NCI-H2196 treated with DMSO at 0.1 percent for 48 hours (cell line): ENCODE measurements at regions not wholly inside any gene's neighbourhood (a gene's known extent, or its start where the extent isn't known, plus 50 kb on each side); places are given as distances from the start of the nearest gene placed in this dataset.

Source experiments
- DNase-seq: peaks from one replicate; lab custom pipeline; 2025; ENCODE audit not compliant: unreplicated experiment; lab: John Stamatoyannopoulos, UW

DNA sequence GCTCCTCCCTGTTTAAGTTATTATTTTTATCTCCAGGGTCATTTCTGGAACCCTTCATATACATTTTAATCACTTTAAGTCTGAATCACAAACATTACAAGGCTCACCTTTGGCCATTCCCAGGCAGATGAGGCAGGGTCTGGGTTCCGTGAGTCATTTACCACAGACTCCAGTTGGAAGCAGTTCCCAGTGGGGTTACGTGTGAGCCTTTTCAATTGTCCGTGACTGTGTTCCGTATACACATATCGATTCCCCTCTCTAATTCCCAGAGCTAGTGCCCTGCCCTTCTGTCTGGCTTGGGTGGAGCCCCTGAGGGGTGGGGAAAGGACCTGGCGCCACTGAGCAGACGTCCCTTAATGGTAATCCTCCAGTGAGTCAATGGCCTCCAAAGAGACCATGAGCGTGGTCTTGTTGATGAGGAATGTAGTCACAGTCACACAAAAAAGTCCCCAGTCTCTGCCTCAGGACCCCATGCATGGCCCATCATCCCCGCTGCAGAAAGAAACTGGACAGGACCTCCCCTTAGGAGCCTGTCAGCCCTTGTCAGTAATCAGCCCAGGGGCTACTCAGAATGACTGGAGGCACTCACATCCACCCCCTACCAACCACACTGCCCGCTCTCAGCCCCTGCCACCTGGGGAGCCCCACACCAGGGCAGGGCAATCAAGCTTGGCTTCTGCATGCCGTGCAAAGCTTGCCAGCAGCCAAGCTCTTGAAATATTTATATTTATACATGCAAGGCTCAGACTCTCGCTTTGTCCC is 144.4 kb downstream of the ZIC5 start:
- DNase-seq, result no peak

DNA sequence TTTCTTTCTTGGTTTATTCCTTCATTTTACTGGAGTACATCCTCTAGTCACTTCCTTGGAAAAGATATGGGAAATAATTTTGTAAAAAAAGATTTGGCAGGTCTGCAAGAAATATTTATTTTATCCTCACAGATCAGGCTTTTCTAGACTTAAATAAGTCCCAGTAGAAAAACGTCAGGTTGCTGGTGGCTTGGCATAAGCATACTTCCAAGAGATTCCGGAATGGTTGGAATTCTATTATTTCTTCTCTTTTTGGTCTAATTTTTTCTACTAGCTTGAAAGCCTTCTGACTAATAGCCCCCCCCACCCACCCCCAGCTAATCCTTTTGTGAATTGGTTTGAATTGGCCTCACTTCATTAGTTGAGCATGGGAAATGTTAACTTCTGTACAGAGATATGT is 147.6 kb downstream of the ZIC5 start:
- DNase-seq, result no peak

DNA sequence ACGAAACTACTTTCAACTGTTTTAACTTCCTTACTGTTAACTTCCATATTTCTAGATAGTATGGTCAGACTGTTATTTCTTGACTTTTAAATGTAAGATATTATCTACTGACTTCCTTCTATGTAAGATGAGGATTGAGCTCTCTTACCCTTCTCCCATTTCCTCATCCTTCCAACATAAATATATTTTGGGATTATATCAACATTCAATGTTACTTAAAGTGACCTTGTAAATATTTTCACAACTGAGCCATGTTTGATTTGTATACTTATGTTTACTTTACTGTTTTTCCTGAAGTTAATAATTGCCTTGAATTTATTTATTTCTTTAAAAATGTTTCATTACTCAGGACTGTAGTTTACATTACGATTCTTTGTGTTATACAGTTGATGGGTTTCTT is 148.7 kb downstream of the ZIC5 start:
- no peak for DNase-seq

DNA sequence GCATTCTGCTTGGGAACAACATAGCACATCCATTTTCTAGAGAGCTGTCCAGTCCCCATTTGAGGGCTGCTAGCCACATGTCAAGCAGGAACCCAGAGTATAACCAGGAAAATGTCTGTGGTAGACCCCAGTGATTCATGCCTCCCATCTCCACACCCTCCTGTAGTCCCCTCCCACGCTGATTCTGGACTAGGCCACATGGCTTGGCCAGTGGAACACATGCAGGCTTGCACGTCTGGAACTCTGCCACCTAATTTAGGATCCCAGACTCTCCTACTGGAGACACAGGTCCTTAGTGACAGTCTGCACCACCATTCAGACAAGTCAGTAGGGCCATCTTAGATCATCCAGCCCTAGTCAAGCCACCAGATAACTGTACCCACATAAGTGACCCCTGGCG is 149.8 kb downstream of the ZIC5 start:
- no peak for DNase-seq

DNA sequence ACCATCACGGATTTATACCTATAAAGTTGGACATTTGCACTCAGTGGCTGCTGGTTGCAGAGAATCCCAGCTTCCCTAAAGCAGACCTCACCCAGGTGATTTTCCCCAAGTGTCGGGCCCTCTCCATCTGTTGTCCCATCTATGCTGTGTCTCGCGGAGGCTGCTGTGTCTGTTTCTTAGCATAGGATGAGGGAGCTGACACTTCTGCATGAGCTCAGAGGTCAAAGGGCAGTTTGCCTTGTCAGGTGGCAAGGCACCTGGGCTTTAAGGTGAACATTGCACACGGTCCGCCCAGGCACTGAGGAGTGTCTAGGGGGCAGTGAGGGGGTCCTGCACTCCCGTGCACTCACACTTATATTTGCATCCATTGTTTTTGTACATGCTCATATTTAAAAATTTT is 151.6 kb downstream of the ZIC5 start:
- DNase-seq, result no peak

DNA sequence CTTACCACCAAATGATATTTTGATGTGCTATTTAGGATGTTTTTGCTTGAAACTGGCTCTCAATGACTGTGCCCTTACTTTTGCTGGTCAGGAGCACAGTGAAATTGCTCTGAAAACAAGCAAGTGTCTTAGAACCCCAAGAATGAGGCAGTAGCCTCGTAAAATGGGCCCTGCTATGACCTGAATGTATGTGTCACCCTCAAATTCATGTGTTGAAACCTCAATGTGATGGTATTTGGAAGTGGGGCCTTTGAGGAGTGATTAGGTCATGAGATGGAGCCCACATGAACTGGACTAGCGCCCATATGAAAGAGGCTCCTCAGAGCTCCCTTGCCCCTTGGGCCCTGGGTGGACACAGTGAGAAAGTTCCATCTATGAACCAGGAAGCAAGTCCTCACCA is 155.2 kb downstream of the ZIC5 start:
- no peak for DNase-seq

DNA sequence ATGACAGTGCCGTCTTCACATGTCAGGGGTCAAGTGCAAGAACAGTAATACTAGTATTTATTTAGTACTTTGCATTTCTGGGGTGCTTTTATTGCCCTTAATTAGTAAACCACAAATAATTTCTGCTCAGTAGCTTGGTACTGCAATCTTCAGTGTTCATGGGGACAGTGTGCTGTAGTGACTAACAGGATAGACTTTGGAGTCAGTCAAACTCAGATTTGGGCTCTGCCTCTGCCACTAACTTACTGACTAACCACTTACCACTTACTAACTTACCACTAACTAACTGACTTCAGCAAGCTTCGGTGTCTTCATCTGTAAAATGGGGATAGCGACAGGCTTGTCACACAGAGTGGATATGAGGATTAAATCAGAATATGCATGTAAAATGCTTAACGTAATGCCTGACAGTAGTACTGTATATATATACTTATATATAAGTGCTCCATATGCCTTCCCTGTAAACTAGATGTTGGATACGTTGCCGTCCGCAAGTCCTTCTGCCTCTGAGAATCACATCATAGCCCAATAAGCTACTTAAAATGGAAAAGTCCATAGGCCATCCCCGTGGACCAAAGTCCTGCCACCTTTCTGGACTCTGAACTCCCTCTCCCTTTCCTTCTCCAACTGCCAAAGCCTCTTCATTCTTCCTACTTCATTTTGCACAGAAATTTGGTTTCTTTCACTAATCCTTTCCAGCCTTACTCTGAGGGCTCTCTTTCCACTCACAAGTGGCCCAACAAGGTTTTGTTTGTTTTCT is 158.1 kb downstream of the ZIC5 start:
- no peak for DNase-seq

DNA sequence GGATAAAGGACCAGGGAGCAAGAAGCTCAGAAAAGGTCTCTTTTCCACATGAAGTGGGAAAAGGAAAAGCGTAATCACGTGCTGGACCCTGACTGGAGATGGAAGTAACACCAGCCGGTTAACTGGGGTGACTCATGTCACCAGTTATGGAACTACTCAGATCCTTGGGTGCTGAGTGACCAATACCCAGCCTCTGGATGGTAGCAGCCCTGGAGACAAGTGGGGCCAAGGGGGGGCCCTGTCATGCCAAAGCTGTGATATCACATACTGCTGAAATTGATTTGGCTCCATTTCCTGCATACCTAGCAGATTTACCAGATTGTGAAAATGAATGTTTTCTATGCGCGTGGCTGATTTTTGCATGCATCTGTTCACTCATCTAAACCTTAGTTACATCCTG is 158.9 kb downstream of the ZIC5 start:
- no peak for DNase-seq

DNA sequence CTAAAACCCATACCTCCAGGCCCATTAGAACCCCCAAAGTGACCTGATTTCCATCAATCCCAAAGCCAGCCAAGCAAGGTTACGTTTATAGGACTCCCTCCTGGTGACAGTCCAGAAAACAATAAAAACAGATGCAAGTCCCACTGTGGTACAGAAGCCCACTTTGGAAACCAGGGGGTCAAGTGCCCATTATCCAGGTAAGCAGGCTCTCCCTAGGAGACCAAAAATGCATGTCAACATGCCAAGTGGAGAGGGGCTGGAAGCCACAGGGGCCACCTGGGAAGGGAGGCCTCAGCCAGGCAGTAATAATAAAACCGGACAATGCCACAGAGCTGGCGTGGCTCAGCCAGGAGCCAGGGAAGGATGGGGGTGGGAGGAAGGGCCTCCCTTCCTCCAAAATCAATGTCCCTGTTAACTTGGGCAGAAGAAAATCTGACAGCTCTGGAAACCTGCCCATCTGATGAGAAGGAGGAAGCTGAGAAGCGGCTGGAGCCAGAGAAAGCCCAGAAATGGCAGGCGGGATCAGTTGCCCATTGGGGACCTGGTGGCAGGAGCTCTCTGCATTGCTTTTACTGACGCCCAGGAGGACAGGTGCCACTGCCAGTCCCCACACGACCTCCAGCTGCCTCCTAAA is 160.4 kb downstream of the ZIC5 start:
- no peak for DNase-seq

DNA sequence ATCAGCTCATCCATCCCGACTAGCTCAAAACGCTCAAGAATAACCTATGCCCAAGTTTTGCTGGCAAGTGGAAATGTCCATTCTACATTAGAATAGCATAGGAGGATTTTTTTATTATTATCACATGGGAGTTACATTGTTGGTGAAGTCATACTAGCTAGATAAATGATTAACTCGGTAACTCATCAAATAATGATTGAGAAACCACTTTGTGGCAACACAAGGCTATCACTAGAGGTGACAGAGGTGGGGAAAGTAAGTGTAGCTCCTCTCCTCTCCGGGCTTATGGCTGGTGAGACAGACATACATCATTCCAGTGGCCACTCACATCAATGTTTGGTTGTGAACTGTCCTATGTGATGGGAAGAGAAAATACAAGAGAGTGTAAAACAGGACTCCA is 161.6 kb downstream of the ZIC5 start:
- no peak for DNase-seq

DNA sequence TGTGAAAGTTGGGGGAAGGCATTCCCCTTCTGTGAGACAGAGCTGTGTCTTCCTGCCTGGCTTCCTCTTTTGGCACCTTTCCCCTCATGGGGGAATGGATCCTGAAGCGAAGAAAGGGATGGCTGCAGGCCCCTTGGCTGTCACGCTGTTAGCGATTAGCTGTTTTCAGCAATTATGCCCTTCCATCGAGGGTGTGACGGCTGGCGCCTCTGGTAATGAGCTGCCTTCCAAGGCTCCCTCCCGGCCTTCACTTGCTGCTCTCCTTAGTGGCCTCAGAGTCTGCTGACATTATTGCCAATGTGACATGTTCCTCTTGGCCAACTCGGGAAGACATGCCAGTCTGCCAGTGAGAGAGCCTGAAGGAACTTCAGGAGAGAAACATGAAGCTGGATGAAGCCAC is 162.1 kb downstream of the ZIC5 start:
- no peak for DNase-seq

DNA sequence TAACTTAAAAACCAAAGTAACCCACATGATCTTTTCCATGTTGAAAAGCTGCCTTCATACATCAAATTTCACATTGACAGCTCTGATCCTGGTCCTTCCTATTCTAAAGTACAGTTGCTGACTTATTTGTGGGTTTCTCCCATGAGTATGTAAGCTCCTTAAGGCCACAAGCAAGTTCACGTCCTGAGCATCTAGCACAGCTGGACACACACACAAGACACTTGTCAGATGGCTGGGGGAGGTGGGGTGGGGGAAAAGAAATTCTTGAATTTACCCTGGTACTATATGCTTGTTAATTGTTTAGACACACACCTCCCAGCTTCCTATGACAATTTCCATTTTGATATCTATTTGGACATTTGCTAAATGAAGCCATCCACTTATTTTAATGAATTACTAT is 162.8 kb downstream of the ZIC5 start:
- no peak for DNase-seq

DNA sequence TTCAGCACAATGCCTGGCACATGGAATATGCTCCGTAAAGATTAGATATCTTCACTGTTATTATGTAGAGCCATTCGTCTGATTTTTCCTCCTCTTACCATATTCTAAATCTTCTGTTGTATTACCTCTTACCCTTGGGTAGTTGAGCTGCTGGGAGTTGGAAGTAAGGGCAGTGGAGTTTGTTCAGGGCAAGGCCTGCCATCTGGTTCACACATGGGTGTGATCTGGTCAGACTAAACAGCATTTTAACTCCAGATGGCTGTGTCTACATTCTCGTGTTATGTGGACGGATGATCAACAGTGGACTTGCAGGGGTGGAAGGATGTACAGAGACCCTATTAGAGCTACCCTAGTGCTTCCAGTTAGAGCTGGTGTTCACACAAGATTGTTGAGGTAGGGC is 164.9 kb downstream of the ZIC5 start:
- DNase-seq, result no peak

DNA sequence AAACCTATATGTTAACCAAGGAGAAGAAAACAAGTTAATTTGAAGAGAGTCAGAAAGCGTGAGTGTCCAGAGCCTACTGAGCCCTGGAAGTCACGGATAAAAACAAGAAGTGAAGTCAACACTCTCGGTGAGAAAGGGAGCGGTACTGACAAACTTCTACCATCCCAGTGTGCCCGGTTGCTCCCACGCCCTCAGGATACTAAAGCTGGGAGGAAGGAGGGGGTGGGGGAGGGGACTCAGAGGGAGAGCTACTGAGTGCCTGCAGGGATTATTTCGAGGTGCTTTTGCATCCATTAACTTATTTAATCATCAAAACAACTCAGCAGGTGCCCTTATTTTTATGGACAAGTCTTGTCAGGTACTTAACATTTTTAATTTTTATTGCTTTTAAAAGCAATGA is 166.2 kb downstream of the ZIC5 start:
- no peak for DNase-seq

DNA sequence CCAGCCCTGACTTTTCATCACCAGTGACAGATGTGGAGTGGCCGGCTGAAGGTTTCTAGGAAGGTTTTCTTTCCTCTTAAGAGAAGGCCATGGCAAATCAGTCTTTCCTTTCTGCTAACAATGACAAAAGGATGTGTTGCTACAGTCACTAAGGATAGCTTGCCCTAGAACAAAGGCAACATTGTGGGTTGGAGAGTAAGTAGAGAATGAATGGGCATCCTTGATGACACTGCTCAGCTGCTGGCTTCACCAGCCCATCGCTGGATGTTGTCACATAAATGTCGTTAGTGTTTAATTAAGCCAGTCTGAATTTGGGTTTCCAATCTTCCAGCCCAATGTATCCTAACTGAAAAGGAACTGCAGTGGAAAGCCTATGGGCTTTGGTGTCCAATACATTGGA is 168.4 kb downstream of the ZIC5 start:
- DNase-seq, result no peak

DNA sequence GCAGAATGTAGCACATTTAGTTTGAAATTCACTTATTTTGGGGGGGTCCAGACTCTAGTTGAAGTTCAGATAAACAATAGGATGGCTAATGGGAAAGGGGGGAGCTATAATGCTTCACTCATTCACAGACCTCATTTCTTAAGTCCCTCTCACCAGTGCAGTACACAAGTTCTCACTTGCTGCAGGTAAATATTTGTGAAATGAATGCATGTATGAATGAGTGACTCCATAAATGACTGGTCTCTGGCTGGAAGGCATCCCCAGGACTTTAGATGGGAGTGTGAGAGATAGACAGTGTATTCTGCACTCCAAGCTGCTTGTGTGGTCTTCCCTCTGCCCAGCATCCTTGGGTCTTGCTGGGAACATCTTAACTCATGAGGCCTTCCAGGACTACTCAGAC is 169.2 kb downstream of the ZIC5 start:
- no peak for DNase-seq

DNA sequence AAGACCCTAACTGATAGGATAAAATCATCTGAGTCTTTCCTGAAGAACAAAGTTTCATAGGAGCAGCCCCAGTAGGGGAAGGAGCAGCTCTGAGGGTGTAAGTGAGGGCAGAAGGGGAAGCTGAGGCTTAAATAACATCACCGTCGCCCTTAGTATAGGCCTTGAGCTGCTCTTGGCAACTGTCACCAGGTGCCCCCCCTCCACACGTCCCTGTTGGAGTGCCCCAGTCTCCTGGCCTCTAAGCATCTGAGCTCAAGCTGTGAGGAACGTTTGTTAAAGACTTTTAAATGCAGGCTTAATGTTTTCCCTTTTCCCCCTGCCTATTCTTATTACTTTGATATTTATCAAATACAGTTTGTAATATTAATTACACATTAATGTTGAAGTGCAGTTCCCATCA is 170.6 kb downstream of the ZIC5 start:
- DNase-seq, result no peak

DNA sequence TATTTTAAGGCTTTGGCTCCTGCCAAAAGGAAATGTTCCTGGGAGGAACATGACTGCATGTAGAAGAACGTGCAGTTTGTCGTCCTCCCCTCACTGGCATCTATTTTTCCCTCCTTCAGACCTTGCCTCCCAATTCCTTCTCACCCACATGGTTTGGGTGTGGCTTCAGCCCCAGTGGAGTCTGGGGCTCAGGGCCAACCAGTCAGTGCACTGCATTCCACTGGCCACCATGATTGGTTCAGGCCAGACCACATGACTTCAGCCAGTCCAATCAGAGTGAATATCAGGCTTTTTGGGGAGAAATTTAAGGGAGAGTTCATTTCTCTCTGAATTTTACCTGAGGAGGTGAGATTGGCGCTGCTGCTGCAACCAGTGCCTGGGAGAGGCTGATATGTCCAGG is 171.6 kb downstream of the ZIC5 start:
- DNase-seq, result no peak

DNA sequence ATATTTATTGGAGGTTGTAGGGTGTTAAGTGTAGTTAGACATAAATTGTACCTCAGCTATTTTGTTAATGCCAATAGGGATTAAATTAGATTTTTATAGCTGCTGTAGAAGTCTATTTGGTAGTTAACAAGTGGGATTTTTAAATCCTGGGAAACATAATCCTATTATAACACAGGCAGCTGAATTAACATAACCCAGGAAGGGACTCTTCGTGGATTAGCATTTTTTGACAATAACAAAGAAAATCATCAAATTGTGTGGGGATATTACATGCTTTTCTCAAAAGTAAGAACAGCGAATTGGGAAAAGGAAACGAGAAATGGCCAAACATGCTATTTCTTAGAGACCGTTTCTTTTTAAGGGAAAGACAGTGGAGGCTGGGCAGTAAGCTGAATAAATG is 172.8 kb downstream of the ZIC5 start:
- DNase-seq, result no peak

DNA sequence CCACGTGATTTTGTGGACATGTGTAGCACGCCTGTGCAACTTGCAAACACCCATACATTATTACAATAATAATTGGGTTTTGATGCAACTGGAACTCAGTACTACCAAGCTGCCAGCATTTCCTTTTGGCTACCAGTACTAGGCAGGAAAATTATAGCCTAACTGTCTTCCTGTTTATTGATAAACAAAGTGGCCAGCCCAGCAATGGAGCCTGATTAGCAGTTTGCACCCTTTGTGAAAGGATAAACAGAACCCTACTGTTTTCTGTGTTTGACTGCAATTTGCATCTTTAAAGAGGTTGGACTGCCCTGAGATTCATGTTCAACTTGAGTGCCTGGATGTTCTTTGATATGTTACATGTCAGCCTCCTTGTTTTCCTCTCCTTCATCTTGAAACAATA is 173.9 kb downstream of the ZIC5 start:
- no peak for DNase-seq

DNA sequence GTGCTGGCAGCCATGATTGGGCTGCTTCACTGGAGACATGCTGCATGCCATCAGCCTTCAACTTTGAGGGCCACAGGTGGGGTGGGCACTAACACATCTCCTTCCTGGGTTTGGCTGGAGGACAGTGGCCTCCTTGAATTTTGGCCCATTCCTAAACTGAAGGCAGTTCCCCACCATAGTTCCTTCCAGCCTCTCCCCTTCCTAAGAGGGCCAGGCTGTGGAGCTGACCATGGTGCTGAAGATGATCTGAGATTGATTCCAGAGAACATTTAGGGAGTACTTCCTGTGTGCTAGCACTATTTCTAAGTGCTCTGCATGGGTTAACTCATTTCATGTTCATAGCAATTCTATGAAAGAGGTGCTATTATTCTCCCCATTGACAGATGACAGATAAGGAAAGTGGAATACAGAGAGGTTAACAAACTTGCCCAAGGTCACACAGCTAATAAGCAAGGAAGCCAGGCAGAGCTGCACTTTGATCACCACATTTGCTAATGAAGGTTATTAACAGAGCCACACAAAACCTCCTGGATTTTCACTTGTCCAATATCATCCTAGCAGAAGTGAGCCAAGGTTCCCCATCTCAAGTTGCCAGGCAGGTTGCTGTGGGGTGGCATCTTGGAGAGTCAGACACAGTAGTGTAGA is 175.3 kb downstream of the ZIC5 start:
- no peak for DNase-seq
